ENCODE measurements at regions not wholly inside any gene's neighbourhood (a gene's known extent, or its start where the extent isn't known, plus 50 kb on each side); places are given as distances from the start of the nearest gene placed in this dataset.

- intact Hi-C loops (cut with DNase I) = no loop called here
- DNase-seq = no peak
- 87 to 89% (median 88%) methylated on average over 7 of the region's 7 CpGs for WGBS, 4 donors
- TF ChIP-seq POLR2A (IDR thresholded peaks at IDR 0.05) (no peak), CTCF (IDR thresholded peaks at IDR 0.05) (no peak)
- Histone ChIP-seq H3K4me1 (no peaks in the 10 kb centered on the region), H3K27ac (no peak overlapping the region), H3K36me3 (no peaks in the 10 kb centered on the region), H3K27me3 (no peaks in the 10 kb centered on the region), H3K4me3 (no peak overlapping the region), H3K9me3 (peaks cover 0 to 2% (median 0%) of the 10 kb centered on the region in 12 donors)
- no peak for ATAC-seq
Observed at GRCh38 chr7:68276725-68277124, 1280.1 kb downstream of the TYW1 start.

- intact Hi-C loops (cut with DNase I) = no loop called here
- ATAC-seq (no peak), DNase-seq (no peak)
- H3K27me3 ChIP-seq = no peaks in the 10 kb centered on the region
- H3K27ac ChIP-seq = no peak overlapping the region
- no peaks in the 10 kb centered on the region for H3K36me3 ChIP-seq
- 51 to 63% (median 61%) methylated on average over 6 to 10 of the region's 10 CpGs for WGBS, 4 donors
- no peak overlapping the region for H3K4me3 ChIP-seq
- TF ChIP-seq CTCF (IDR thresholded peaks at IDR 0.05) = no peak
- TF ChIP-seq POLR2A (IDR thresholded peaks at IDR 0.05) = no peak
- H3K9me3 ChIP-seq = peaks cover 0 to 15% (median 0%) of the 10 kb centered on the region in 12 donors
- no peaks in the 10 kb centered on the region for H3K4me1 ChIP-seq
Observed at GRCh38 chr7:68279827-68280400, 1283.3 kb downstream of the TYW1 start.

GRCh38 chr7:68280931-68281330 lies 1284.3 kb downstream of the TYW1 start:
- H3K4me3 ChIP-seq = no peak overlapping the region
- ATAC-seq (no peak), DNase-seq (no peak)
- 71 to 93% (median 85%) methylated on average over 3 of the region's 3 CpGs for WGBS, 4 donors
- no peaks in the 10 kb centered on the region for H3K27me3 ChIP-seq
- TF ChIP-seq POLR2A (IDR thresholded peaks at IDR 0.05) (no peak), CTCF (IDR thresholded peaks at IDR 0.05) (no peak)
- H3K36me3 ChIP-seq = no peaks in the 10 kb centered on the region
- peaks cover 0 to 20% (median 1%) of the 10 kb centered on the region in 12 donors for H3K9me3 ChIP-seq
- H3K4me1 ChIP-seq = no peaks in the 10 kb centered on the region
- intact Hi-C loops (cut with DNase I) = no loop called here
- H3K27ac ChIP-seq = no peak overlapping the region

GRCh38 chr7:68288144-68288593 lies 1291.5 kb downstream of the TYW1 start:
- no peak for DNase-seq
- ATAC-seq = no peak
- Histone ChIP-seq H3K4me1 (no peaks in the 10 kb centered on the region), H3K9me3 (peaks cover 0 to 21% (median 5%) of the 10 kb centered on the region in 12 donors), H3K27ac (no peak overlapping the region), H3K27me3 (no peaks in the 10 kb centered on the region), H3K36me3 (no peaks in the 10 kb centered on the region), H3K4me3 (no peak overlapping the region)
- TF ChIP-seq CTCF (IDR thresholded peaks at IDR 0.05) = no peak
- TF ChIP-seq POLR2A (IDR thresholded peaks at IDR 0.05) = no peak
- intact Hi-C loops (cut with DNase I) = no loop called here
- 47 to 73% (median 57%) methylated on average over 4 of the region's 4 CpGs for WGBS, 4 donors
